HL-60 (cell line): ENCODE measurements at regions not wholly inside any gene's neighbourhood (a gene's known extent, or its start where the extent isn't known, plus 50 kb on each side); places are given as distances from the start of the nearest gene placed in this dataset.

Experiments
- CTCF ChIP-seq: IDR thresholded peaks from one replicate; pipeline ENCODE4 v1.5.1; 2011; ENCODE audit warnings: low read length, control low read depth, inconsistent platforms; ENCODE audit not compliant: insufficient read depth
- REST ChIP-seq: IDR thresholded peaks from 2 replicates; pipeline ENCODE4 v1.6.1; 2012; ENCODE audit warnings: low read depth; ENCODE audit not compliant: insufficient replicate concordance

- TF ChIP-seq CTCF: no peak
- TF ChIP-seq REST: no peak
Measured at GRCh38 chr6:168732676-168733075, 291.7 kb downstream of the SMOC2 start.
